Tibial artery (tissue), 4 donors: ENCODE measurements at regions not wholly inside any gene's neighbourhood (a gene's known extent, or its start where the extent isn't known, plus 50 kb on each side); places are given as distances from the start of the nearest gene placed in this dataset.

Experiments used
- DNase-seq, 2 donors: peaks; one replicate each; pipeline ENCODE4 v3.0.0-alpha.2; 2019
- H3K27ac ChIP-seq, 2 donors: fragments of 200-600 bp; sonication (generic) in 1 of 2; 1 replicate in 1 of 2; 2 replicates in 1 of 2; pipeline ENCODE4 v1.5.1; 2018 to 2019; ENCODE audit warnings: mild to moderate bottlenecking in 1 of 2
- H3K27me3 ChIP-seq, 2 donors: fragments of 200-600 bp; sonication (generic) in 1 of 2; one replicate each; pipeline versions ENCODE4 v1.5.1 to v1.6.0; 2016 to 2019
- H3K36me3 ChIP-seq, 3 donors: fragments of 200-600 bp; sonication (generic) in 2 of 3; one replicate each; pipeline ENCODE4 v1.5.1; 2016 to 2019; ENCODE audit warnings: mild to moderate bottlenecking in 2 of 3
- H3K4me1 ChIP-seq, 4 donors: fragments of 200-600 bp; sonication (generic) in 2 of 4; 1 replicate in 3 of 4; 2 replicates in 1 of 4; pipeline ENCODE4 v1.5.1; 2016 to 2019
- H3K4me3 ChIP-seq, 2 donors: fragments of 200-600 bp; sonication (generic) in 1 of 2; 1 replicate in 1 of 2; 2 replicates in 1 of 2; pipeline ENCODE4 v1.5.1; 2018 to 2019; ENCODE audit warnings: mild to moderate bottlenecking in 2 of 2
- H3K9me3 ChIP-seq, 3 donors: fragments of 200-600 bp; sonication (generic) in 1 of 3; one replicate each; pipeline ENCODE4 v1.5.1; 2016 to 2019
- CTCF ChIP-seq, 2 experiments: fragments of 200-600 bp in 1 of 2; fragments of 450-650 bp in 1 of 2; IDR thresholded peaks; one replicate each; pipeline ENCODE4 v1.5.1; 2017 to 2019; ENCODE audit warnings: antibody characterized with exemption in 2 of 2, mild to moderate bottlenecking in 1 of 2, moderate library complexity in 1 of 2
- intact Hi-C: fragments of 100-400 bp; cut with DNase I; formaldehyde crosslinking; loops from one replicate; pipeline ENCODE4 v1.15.0; 2023; ENCODE audit warnings: low total_unique reads

DNA sequence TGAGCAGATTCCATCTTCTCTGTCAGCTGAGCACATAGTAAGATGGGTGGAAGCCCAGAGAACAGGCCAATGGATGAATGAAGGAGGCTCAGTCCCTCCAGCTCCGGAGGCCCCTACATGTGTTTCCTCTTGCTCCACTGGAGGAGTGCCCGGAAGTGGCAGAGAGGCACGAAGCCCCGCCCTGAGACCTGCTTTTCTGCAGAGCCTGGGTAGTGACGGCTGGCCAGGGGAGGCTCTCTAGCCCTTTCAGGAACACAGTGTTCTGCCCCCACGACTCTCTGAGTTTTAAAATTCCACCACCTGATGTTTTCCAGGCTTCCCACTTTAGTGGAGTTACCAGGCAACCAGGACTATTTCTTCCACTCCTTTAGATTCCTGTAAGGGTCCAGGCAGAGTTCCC, 149.4 kb upstream of the SLC6A11 start:
- intact Hi-C loops = no loop called here
- peaks cover 0 to 36% of the 10 kb centered on the region in 2 donors for H3K27me3 ChIP-seq
- no peak for TF ChIP-seq CTCF (IDR thresholded peaks at IDR 0.05)
- H3K36me3 ChIP-seq = no peaks in the 10 kb centered on the region
- H3K4me3 ChIP-seq = no peak overlapping the region
- no peaks in the 10 kb centered on the region for H3K9me3 ChIP-seq
- no peak overlapping the region for H3K27ac ChIP-seq
- no peak for DNase-seq
- no peaks in the 10 kb centered on the region for H3K4me1 ChIP-seq

DNA sequence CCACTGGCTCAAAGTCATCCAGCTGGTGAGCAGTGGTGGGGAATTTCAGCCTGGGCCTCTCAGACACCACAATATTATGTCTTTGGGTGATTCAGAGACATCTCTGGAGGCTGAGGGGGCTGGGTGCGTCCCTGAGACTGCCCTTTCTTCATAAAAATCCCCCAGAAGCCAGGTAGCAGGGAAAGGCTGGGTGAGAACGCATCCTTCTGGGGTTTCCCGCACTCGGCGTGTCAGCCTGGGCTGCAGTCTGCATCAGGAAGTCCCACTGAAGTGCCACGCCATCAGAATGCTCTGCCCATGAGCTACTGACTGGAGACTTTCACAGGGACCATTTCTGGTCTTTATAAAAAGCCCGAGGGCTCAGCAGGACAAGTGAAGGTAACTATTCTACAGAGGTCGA, 148.8 kb upstream of the SLC6A11 start:
- no peaks in the 10 kb centered on the region for H3K9me3 ChIP-seq
- intact Hi-C loops = no loop called here
- H3K27me3 ChIP-seq = peaks cover 0 to 36% of the 10 kb centered on the region in 2 donors
- H3K4me1 ChIP-seq = no peaks in the 10 kb centered on the region
- TF ChIP-seq CTCF (IDR thresholded peaks at IDR 0.05) = no peak
- no peaks in the 10 kb centered on the region for H3K36me3 ChIP-seq
- no peak overlapping the region for H3K27ac ChIP-seq
- no peak overlapping the region for H3K4me3 ChIP-seq
- no peak for DNase-seq

DNA sequence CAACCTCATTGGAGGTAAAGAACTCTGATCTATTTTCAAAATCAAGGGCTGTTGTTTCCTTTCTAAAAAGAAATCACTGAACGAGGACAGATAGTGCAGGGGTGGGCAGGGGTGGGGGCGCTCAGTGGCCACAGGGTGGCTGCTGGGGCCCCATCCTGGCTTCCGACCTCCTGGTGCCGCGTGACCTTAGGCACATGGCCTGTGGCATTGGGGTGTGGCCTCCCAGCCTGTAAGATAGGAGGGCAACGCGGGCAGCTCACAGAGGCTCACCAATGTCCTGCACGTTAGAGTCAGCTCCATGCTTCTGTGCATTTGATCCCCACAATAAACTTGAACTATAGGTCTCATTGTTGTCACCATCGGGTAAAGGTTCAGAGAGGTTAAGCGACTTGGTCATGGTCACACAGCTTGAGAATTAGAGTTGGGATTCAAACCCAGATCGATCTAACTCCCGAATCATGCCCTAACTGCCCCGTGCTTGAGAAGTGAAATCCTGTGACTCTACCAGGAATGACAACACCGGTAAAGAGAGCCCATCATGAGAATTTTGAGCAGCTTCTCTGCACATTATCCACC, 148.0 kb upstream of the SLC6A11 start:
- peaks cover 0 to 36% of the 10 kb centered on the region in 2 donors for H3K27me3 ChIP-seq
- no peaks in the 10 kb centered on the region for H3K4me1 ChIP-seq
- intact Hi-C loops = no loop called here
- DNase-seq = no peak
- no peaks in the 10 kb centered on the region for H3K36me3 ChIP-seq
- H3K4me3 ChIP-seq = no peak overlapping the region
- no peaks in the 10 kb centered on the region for H3K9me3 ChIP-seq
- H3K27ac ChIP-seq = no peak overlapping the region
- TF ChIP-seq CTCF (IDR thresholded peaks at IDR 0.05) = no peak

- H3K4me3 ChIP-seq = no peak overlapping the region
- no peaks in the 10 kb centered on the region for H3K36me3 ChIP-seq
- no peaks in the 10 kb centered on the region for H3K9me3 ChIP-seq
- H3K27ac ChIP-seq = no peak overlapping the region
- DNase-seq = no peak
- intact Hi-C loops = no loop called here
- no peak for TF ChIP-seq CTCF (IDR thresholded peaks at IDR 0.05)
- peaks cover 0 to 26% of the 10 kb centered on the region in 2 donors for H3K27me3 ChIP-seq
- H3K4me1 ChIP-seq = no peaks in the 10 kb centered on the region
Measured at GRCh38 chr3:10669490-10670048, 146.5 kb upstream of the SLC6A11 start.

- H3K4me3 ChIP-seq = no peak overlapping the region
- intact Hi-C loops = no loop called here
- H3K27ac ChIP-seq = no peak overlapping the region
- no peaks in the 10 kb centered on the region for H3K9me3 ChIP-seq
- peaks cover 0 to 10% of the 10 kb centered on the region in 2 donors for H3K27me3 ChIP-seq
- no peak for TF ChIP-seq CTCF (IDR thresholded peaks at IDR 0.05)
- no peaks in the 10 kb centered on the region for H3K4me1 ChIP-seq
- H3K36me3 ChIP-seq = no peaks in the 10 kb centered on the region
- no peak for DNase-seq
Measured at GRCh38 chr3:10672422-10672821, 143.6 kb upstream of the SLC6A11 start.
